ENCODE measurements at regions not wholly inside any gene's neighbourhood (a gene's known extent, or its start where the extent isn't known, plus 50 kb on each side); places are given as distances from the start of the nearest gene placed in this dataset.

- no peak for TF ChIP-seq CTCF (IDR thresholded peaks at IDR 0.05)
- TF ChIP-seq EP300 (IDR thresholded peaks at IDR 0.05; ENCODE audit: borderline replicate concordance in 1 of 2, low read depth in 1 of 2, low read length in 1 of 2), result no peak
- TF ChIP-seq SMC3 (IDR thresholded peaks at IDR 0.05; ENCODE audit: low read depth, low read length), result no peak
- TF ChIP-seq JUND (IDR thresholded peaks at IDR 0.05), result no peak
- no peak for TF ChIP-seq POLR2AphosphoS5 (IDR thresholded peaks at IDR 0.05; ENCODE audit: low read depth, low read length)
- no peak for TF ChIP-seq RXRA (IDR thresholded peaks at IDR 0.05; ENCODE audit: borderline replicate concordance, low read depth)
- TF ChIP-seq RCOR1 (IDR thresholded peaks at IDR 0.05; ENCODE audit: low read length), result no peak
- TF ChIP-seq RAD21 (IDR thresholded peaks at IDR 0.05; ENCODE audit: low read length), result no peak
- TF ChIP-seq MAX (IDR thresholded peaks at IDR 0.05; ENCODE audit: low read depth), result no peak
- no peak for TF ChIP-seq ZBTB33 (IDR thresholded peaks at IDR 0.05; ENCODE audit: borderline replicate concordance, low read depth)
- TF ChIP-seq USF2 (IDR thresholded peaks at IDR 0.05; ENCODE audit: borderline replicate concordance, low read depth, low read length), result no peak
Measured at GRCh38 chr3:43215663-43216275, 70.6 kb upstream of the SNRK start.
